Endothelial cell (in vitro differentiated cells): ENCODE measurements at regions not wholly inside any gene's neighbourhood (a gene's known extent, or its start where the extent isn't known, plus 50 kb on each side); places are given as distances from the start of the nearest gene placed in this dataset.

Experiments
- DNase-seq: peaks from one replicate; pipeline ENCODE4 v3.0.0; 2021; ENCODE audit warnings: low spot score
- H3K27ac Mint-ChIP-seq: one replicate; pipeline ENCODE4 v1.8.0; 2021; ENCODE audit warnings: mixed read lengths, inconsistent platforms; ENCODE audit not compliant: unreplicated experiment
- H3K27me3 Mint-ChIP-seq: one replicate; pipeline ENCODE4 v1.8.0; 2021; ENCODE audit warnings: mild to moderate bottlenecking, moderate library complexity, mixed read lengths, inconsistent platforms; ENCODE audit not compliant: unreplicated experiment
- H3K36me3 Mint-ChIP-seq: one replicate; pipeline ENCODE4 v1.8.0; 2021; ENCODE audit warnings: mild to moderate bottlenecking, low read depth, mixed read lengths, inconsistent platforms; ENCODE audit not compliant: unreplicated experiment
- H3K4me1 Mint-ChIP-seq: one replicate; pipeline ENCODE4 v1.8.0; 2021; ENCODE audit warnings: mild to moderate bottlenecking, mixed read lengths, inconsistent platforms; ENCODE audit not compliant: unreplicated experiment
- H3K4me3 Mint-ChIP-seq: one replicate; pipeline ENCODE4 v1.8.0; 2021; ENCODE audit warnings: mild to moderate bottlenecking, mixed read lengths, inconsistent platforms; ENCODE audit not compliant: unreplicated experiment
- H3K9me3 Mint-ChIP-seq: one replicate; pipeline ENCODE4 v1.8.0; 2021; ENCODE audit warnings: mixed read lengths, inconsistent platforms; ENCODE audit not compliant: unreplicated experiment
- TF ChIP-seq, protein P1 (sequence below): fragments of 200-600 bp; sonication (generic); IDR thresholded peaks from one replicate; pipeline ENCODE4 v1.5.0; 2021; ENCODE audit warnings: antibody characterized with exemption; ENCODE audit not compliant: unreplicated experiment

DNA sequence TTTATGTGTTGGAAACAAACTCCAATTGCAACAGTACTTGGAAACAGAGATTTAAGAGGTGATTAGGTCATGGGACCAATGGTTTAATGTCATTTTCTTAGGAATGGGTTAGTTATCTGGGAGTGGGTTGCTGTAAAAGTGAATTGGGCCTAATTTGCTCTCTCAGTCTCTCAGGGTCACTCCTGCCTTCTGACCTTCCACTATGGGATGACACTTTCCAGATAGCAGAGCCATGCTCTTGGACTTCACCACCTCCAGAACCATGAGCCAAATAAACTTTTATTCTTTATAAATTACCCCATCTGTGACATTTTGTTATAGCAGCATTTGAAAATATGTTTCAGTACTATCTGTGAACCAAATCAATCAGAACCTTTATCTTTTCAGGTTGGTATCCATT lies 1509.1 kb downstream of the REEP3 start:
- TF ChIP-seq, protein P1, sequence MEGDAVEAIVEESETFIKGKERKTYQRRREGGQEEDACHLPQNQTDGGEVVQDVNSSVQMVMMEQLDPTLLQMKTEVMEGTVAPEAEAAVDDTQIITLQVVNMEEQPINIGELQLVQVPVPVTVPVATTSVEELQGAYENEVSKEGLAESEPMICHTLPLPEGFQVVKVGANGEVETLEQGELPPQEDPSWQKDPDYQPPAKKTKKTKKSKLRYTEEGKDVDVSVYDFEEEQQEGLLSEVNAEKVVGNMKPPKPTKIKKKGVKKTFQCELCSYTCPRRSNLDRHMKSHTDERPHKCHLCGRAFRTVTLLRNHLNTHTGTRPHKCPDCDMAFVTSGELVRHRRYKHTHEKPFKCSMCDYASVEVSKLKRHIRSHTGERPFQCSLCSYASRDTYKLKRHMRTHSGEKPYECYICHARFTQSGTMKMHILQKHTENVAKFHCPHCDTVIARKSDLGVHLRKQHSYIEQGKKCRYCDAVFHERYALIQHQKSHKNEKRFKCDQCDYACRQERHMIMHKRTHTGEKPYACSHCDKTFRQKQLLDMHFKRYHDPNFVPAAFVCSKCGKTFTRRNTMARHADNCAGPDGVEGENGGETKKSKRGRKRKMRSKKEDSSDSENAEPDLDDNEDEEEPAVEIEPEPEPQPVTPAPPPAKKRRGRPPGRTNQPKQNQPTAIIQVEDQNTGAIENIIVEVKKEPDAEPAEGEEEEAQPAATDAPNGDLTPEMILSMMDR = no peak
- Mint-ChIP-seq H3K9me3 (no peaks in the 10 kb centered on the region), H3K27me3 (no peaks in the 10 kb centered on the region), H3K36me3 (no peaks in the 10 kb centered on the region), H3K4me3 (no peak overlapping the region), H3K4me1 (no peaks in the 10 kb centered on the region), H3K27ac (no peak overlapping the region)
- DNase-seq = no peak

DNA sequence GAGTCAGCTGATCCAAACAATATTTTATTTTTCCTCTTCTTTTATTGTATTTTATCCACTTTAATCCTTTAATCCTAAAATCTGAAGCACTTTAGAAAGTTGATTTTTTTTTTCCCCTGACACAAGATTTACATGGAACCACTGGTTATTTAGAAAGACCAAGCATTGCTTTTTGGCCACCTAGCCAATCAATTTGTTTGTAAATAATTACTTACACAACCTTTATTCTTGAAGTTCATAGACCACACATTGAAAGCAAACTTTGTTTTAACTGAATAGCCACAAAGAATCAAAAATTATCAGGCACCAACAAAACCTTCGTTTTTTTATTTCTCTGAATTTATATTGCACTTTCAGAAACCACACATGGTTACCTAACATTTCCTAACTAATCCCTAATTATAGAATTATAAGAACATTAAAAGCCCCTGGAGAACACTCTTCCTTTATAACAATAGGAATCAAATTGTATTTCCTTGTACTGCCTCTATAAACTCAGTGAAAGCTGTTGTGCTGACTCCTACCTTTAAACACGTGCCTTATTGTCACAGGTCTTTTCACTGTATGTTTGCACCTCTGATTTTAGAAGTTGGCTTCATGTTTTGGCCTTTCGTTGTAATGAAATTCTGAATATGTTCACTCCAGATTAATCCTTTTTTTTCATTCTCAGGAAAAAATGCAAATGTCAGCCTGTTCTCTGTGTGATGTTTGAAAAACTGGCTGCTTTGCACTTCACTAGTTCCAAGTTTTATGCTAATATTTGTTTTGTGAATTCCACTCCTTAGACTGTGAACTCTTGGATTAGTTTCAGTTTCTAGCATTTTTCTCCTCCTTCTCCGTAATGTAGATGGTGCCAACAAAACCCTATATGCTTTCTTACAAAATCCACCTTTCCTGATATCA lies 1511.9 kb downstream of the REEP3 start:
- TF ChIP-seq, protein P1 = no peak
- Mint-ChIP-seq H3K4me1 (no peaks in the 10 kb centered on the region), H3K9me3 (no peaks in the 10 kb centered on the region), H3K4me3 (no peak overlapping the region), H3K36me3 (peaks cover 4% of the 10 kb centered on the region), H3K27ac (no peak overlapping the region), H3K27me3 (peaks cover 3% of the 10 kb centered on the region)
- no peak for DNase-seq

DNA sequence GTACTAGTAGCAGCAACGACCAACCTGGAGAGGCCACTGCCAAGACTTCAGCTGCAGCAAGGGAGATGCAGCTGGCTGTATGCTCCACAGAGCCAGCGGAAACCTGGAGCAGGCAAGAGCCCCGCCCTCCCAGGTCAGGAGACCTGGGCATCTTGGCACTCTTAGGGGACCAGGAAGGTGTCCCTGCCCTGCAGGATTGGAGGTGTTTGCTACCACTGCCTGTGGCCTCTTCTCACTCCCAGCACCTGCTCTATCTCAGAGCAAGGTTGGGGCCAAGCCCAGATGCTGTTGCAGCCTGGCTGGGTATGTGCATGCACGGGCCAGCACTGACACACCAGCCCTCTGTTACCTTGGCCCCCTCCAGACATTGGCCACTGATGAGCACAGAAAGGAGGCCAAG lies 1512.8 kb downstream of the REEP3 start:
- TF ChIP-seq, protein P1 = no peak
- Mint-ChIP-seq H3K27ac (no peak overlapping the region), H3K9me3 (no peaks in the 10 kb centered on the region), H3K27me3 (peaks cover 3% of the 10 kb centered on the region), H3K36me3 (peaks cover 4% of the 10 kb centered on the region), H3K4me1 (no peaks in the 10 kb centered on the region), H3K4me3 (no peak overlapping the region)
- no peak for DNase-seq

DNA sequence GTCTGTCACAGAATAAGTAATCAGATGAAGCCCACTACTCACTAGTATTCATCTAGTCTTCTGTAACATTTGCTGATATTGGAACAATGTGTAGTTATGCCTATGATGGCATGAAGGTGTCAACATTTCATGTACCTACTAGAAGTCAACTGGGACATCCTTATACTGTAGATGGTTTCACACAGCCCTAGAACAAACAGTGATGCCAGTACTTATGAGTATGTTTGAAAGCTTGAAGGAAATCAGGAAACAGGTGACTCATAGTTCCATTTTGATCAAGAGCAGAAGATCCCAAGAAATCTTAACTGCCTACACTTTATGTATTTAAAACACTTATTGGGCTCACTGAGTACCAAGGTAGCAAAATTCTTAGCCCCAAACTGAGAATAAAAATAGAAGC lies 1519.6 kb downstream of the REEP3 start:
- H3K4me1 Mint-ChIP-seq = no peaks in the 10 kb centered on the region
- H3K27ac Mint-ChIP-seq = no peak overlapping the region
- H3K27me3 Mint-ChIP-seq = peaks cover 3% of the 10 kb centered on the region
- TF ChIP-seq, protein P1 = no peak
- DNase-seq = no peak
- H3K36me3 Mint-ChIP-seq = peaks cover under 1% of the 10 kb centered on the region
- no peaks in the 10 kb centered on the region for H3K9me3 Mint-ChIP-seq
- no peak overlapping the region for H3K4me3 Mint-ChIP-seq

DNA sequence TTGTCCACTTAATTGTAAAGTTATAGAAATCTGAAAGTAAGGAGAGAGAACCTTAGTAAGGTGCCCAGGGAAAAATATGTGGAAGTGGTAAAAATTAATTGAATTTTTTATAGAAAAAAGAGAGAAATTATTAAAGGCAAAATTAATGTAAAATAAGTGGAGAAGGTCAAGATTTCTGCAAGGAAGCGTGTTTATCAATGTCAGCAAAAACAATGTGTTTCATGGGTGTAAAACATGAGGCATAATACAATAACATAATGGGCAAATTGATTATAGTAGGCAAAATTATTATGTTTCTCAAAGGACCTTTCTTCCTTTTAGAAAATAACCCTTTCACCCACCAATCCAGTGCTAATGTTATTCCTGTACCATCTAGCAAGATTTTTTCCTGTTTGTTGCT lies 1520.1 kb downstream of the REEP3 start:
- H3K4me1 Mint-ChIP-seq = no peaks in the 10 kb centered on the region
- H3K9me3 Mint-ChIP-seq = no peaks in the 10 kb centered on the region
- no peaks in the 10 kb centered on the region for H3K36me3 Mint-ChIP-seq
- no peak overlapping the region for H3K27ac Mint-ChIP-seq
- TF ChIP-seq, protein P1 = no peak
- no peak for DNase-seq
- no peak overlapping the region for H3K4me3 Mint-ChIP-seq
- peaks cover 3% of the 10 kb centered on the region for H3K27me3 Mint-ChIP-seq
